GM12878 (cell line): ENCODE measurements at regions not wholly inside any gene's neighbourhood (a gene's known extent, or its start where the extent isn't known, plus 50 kb on each side); places are given as distances from the start of the nearest gene placed in this dataset.
"Not testable (repeated sequence)": the region's sequence is repeated elsewhere in the genome, so short reads cannot be mapped to it uniquely, and the experiment has no call there.

Source experiments
- ATAC-seq: fragments of 200-7000 bp; cut with Tn5 transposase; 3 replicates; pipeline ENCODE4 v1.9.1; 2020; ENCODE audit warnings: mild to moderate bottlenecking, moderate library complexity
- BruUV-seq: library from RNA; stranded (reverse); fragments of 400-500 nt; replicated peaks from 2 replicates; lab custom pipeline; 2021; lab: Mats Ljungman, UMichigan
- CTCF ChIA-PET: fragments of 300-600 bp; sonication (Branson Sonifier 250); formaldehyde crosslinking; extraction: SDS; loops from one replicate; lab custom pipeline; 2021; ENCODE audit warnings: inconsistent platforms; lab: Yijun Ruan, JAX
- POLR2A ChIA-PET: fragments of 350-600 bp; formaldehyde crosslinking; extraction: SDS; loops from one replicate; lab custom pipeline; 2021; ENCODE audit warnings: inconsistent platforms; lab: Charles Lee
- RAD21 ChIA-PET: fragments of 300-600 bp; sonication (Branson Sonifier 250); formaldehyde crosslinking; loops from one replicate; lab custom pipeline; 2023; ENCODE audit warnings: antibody characterized with exemption; ENCODE audit not compliant: unreplicated experiment; lab: Charles Lee
- SMC1A ChIA-PET: fragments of 300-600 bp; sonication (Branson Sonifier 250); formaldehyde crosslinking; loops from one replicate; lab custom pipeline; 2023; ENCODE audit not compliant: unreplicated experiment, uncharacterized antibody; lab: Charles Lee
- DNase-seq: peaks from one replicate; pipeline ENCODE4 v3.0.0-alpha.2; 2011; ENCODE audit warnings: low read depth, low spot score
- FAIRE-seq: peaks from 3 replicates; lab custom pipeline; 2011; peaks lifted over from hg19 to GRCh38; lab: Jason Lieb, UNC
- H2AFZ ChIP-seq: 2 replicates; pipeline ENCODE4 v1.6.0; 2011; ENCODE audit warnings: low read depth, low read length, control low read depth; ENCODE audit not compliant: control insufficient read depth
- H3K27ac ChIP-seq: 2 replicates; pipeline ENCODE4 v1.5.1; 2011; ENCODE audit warnings: control low read depth; ENCODE audit not compliant: control insufficient read depth, insufficient read depth
- H3K27me3 ChIP-seq, 2 experiments: replicated peaks in 1 of 2; 2 replicates each; pipeline versions ENCODE4 v1.6.0 to v1.6.1; 2011; ENCODE audit warnings: low read length in 1 of 2; ENCODE audit not compliant: control insufficient read depth in 2 of 2, insufficient read depth in 2 of 2
- H3K36me3 ChIP-seq, 2 experiments: 2 replicates each; pipeline ENCODE4 v1.5.1; 2011; ENCODE audit warnings: low read length in 1 of 2; ENCODE audit not compliant: control insufficient read depth in 2 of 2, insufficient read depth in 2 of 2
- H3K4me1 ChIP-seq: 2 replicates; pipeline ENCODE4 v1.6.1; 2011; ENCODE audit warnings: mild to moderate bottlenecking, low read length, moderate library complexity, mixed read lengths; ENCODE audit not compliant: control insufficient read depth, insufficient read depth
- H3K4me2 ChIP-seq: 2 replicates; pipeline ENCODE4 v1.6.0; 2011; ENCODE audit warnings: control low read depth; ENCODE audit not compliant: control insufficient read depth, insufficient read depth
- H3K4me3 ChIP-seq: fragments of 200-600 bp; sonication (generic); 2 replicates; pipeline ENCODE4 v1.5.1; 2016
- H3K79me2 ChIP-seq: 2 replicates; pipeline ENCODE4 v1.6.0; 2011; ENCODE audit warnings: low read length; ENCODE audit not compliant: control insufficient read depth, insufficient read depth
- H3K9ac ChIP-seq: 2 replicates; pipeline ENCODE4 v1.8.0; 2011; ENCODE audit warnings: low read length, control low read depth, mixed read lengths; ENCODE audit not compliant: control insufficient read depth, insufficient read depth
- H3K9me3 ChIP-seq: replicated peaks from 3 replicates; pipeline ENCODE4 v1.5.1; 2011; ENCODE audit warnings: mild to moderate bottlenecking, low read length; ENCODE audit not compliant: control insufficient read depth, insufficient read depth
- H4K20me1 ChIP-seq: 2 replicates; pipeline ENCODE4 v1.6.0; 2011; ENCODE audit not compliant: control insufficient read depth, insufficient read depth
- ZNF274 ChIP-seq: IDR thresholded peaks from one replicate; pipeline ENCODE4 v1.8.0; 2011; ENCODE audit not compliant: insufficient read length, insufficient read depth
- WGBS: methylation state at CpG from one replicate; pipeline ENCODE4 v1.1.6; 2016; ENCODE audit warnings: low lambda C conversion rate; ENCODE audit not compliant: insufficient replicate concordance, insufficient coverage; ENCODE audit errors: missing lambda C conversion rate; 5-methylcytosine and 5-hydroxymethylcytosine counted together
- in situ Hi-C: fragments of 300-500 bp; cut with MboI; formaldehyde crosslinking; loops from 9 replicates; pipeline ENCODE4 v1.14.3; 2018; ENCODE audit warnings: mixed read lengths
- intact Hi-C: fragments of 100-400 bp; cut with micrococcal nuclease; formaldehyde crosslinking; loops from one replicate; pipeline ENCODE4 v1.14.2; 2022; ENCODE audit not compliant: unreplicated experiment

GRCh38 chr14:106340658-106341057 is 814.3 kb downstream of the TMEM121 start:
- H3K36me3 ChIP-seq, RAD21 ChIA-PET, BruUV-seq, H3K79me2 ChIP-seq, DNase-seq, SMC1A ChIA-PET, H3K4me1 ChIP-seq, ATAC-seq, H4K20me1 ChIP-seq, H3K27ac ChIP-seq, H3K4me2 ChIP-seq, CTCF ChIA-PET, H3K27me3 ChIP-seq, FAIRE-seq, intact Hi-C loops, H3K4me3 ChIP-seq, H3K9me3 ChIP-seq, in situ Hi-C loops, H3K9ac ChIP-seq, H2AFZ ChIP-seq, POLR2A ChIA-PET: not testable (repeated sequence)
- no CpG with 5 or more reads among the region's 4 CpGs for WGBS

GRCh38 chr14:106341161-106341560 is 814.8 kb downstream of the TMEM121 start:
- H4K20me1 ChIP-seq, H3K27me3 ChIP-seq, BruUV-seq, SMC1A ChIA-PET, H3K4me1 ChIP-seq, H3K36me3 ChIP-seq, DNase-seq, H3K9ac ChIP-seq, H2AFZ ChIP-seq, H3K4me2 ChIP-seq, intact Hi-C loops, H3K9me3 ChIP-seq, in situ Hi-C loops, POLR2A ChIA-PET, FAIRE-seq, H3K27ac ChIP-seq, H3K4me3 ChIP-seq, RAD21 ChIA-PET, CTCF ChIA-PET, H3K79me2 ChIP-seq: not testable (repeated sequence)
- WGBS = no CpG with 5 or more reads among the region's 5 CpGs
- 0 out of 3 replicates have a peak, but pooled peaks have one; percentile 29 for ATAC-seq

- no TSS peak for BruUV-seq
- no peak overlapping the region for H2AFZ ChIP-seq
- no peak overlapping the region for H3K4me2 ChIP-seq
- no peak overlapping the region for H3K4me3 ChIP-seq
- no peaks in the 10 kb centered on the region for H3K79me2 ChIP-seq
- H4K20me1 ChIP-seq = no peaks in the 10 kb centered on the region
- POLR2A ChIA-PET = no interaction called here
- H3K27ac ChIP-seq = no peak overlapping the region
- in situ Hi-C loops = no loop called here
- SMC1A ChIA-PET = no interaction called here
- no peaks in the 10 kb centered on the region for H3K27me3 ChIP-seq
- intact Hi-C loops = no loop called here
- CTCF ChIA-PET = no interaction called here
- no peak for TF ChIP-seq ZNF274
- no peak for FAIRE-seq
- no peaks in the 10 kb centered on the region for H3K4me1 ChIP-seq
- no peak overlapping the region for H3K9ac ChIP-seq
- no peaks in the 10 kb centered on the region for H3K9me3 ChIP-seq
- RAD21 ChIA-PET = no interaction called here
- no peaks in the 10 kb centered on the region for H3K36me3 ChIP-seq
- WGBS = no CpG with 5 or more reads among the region's 2 CpGs
- DNase-seq = no peak
- ATAC-seq = no peak
Measured at GRCh38 chr14:106343626-106344025, 817.2 kb downstream of the TMEM121 start.

GRCh38 chr14:106344065-106344614 is 817.8 kb downstream of the TMEM121 start:
- SMC1A ChIA-PET, H3K4me2 ChIP-seq, intact Hi-C loops, H3K4me3 ChIP-seq, H3K9me3 ChIP-seq, H2AFZ ChIP-seq, H3K4me1 ChIP-seq, DNase-seq, POLR2A ChIA-PET, H3K27ac ChIP-seq, H3K79me2 ChIP-seq, H4K20me1 ChIP-seq, H3K27me3 ChIP-seq, FAIRE-seq, H3K36me3 ChIP-seq, H3K9ac ChIP-seq, RAD21 ChIA-PET, BruUV-seq, in situ Hi-C loops, ATAC-seq, CTCF ChIA-PET: not testable (repeated sequence)
- WGBS = no CpG with 5 or more reads among the region's 5 CpGs
